Chondrocyte (in vitro differentiated cells): ENCODE measurements at regions not wholly inside any gene's neighbourhood (a gene's known extent, or its start where the extent isn't known, plus 50 kb on each side); places are given as distances from the start of the nearest gene placed in this dataset.

Experiments
- DNase-seq: peaks from one replicate; pipeline ENCODE4 v3.0.0; 2021; ENCODE audit warnings: mixed read lengths, low spot score
- H3K27ac Mint-ChIP-seq: one replicate; pipeline ENCODE4 v1.8.0; 2021; ENCODE audit warnings: mild to moderate bottlenecking, moderate library complexity, mixed read lengths; ENCODE audit not compliant: unreplicated experiment
- H3K27me3 Mint-ChIP-seq: 2 replicates; pipeline ENCODE4 v1.8.0; 2021; ENCODE audit warnings: low read depth, mixed read lengths
- H3K36me3 Mint-ChIP-seq: 2 replicates; pipeline ENCODE4 v1.8.0; 2021; ENCODE audit warnings: low read depth, mixed read lengths
- H3K4me1 Mint-ChIP-seq: 2 replicates; pipeline ENCODE4 v1.8.0; 2021; ENCODE audit warnings: low read depth, mild to moderate bottlenecking, mixed read lengths
- H3K4me3 Mint-ChIP-seq: one replicate; pipeline ENCODE4 v1.8.0; 2021; ENCODE audit warnings: mild to moderate bottlenecking, moderate library complexity, mixed read lengths; ENCODE audit not compliant: unreplicated experiment
- H3K9me3 Mint-ChIP-seq: 2 replicates; pipeline ENCODE4 v1.8.0; 2021; ENCODE audit warnings: low read depth, mixed read lengths
- CTCF ChIP-seq: fragments of 200-600 bp; sonication (generic); IDR thresholded peaks from 2 replicates; pipeline ENCODE4 v1.5.0; 2021; ENCODE audit warnings: antibody characterized with exemption, mild to moderate bottlenecking, moderate library complexity

- Mint-ChIP-seq H3K9me3 (no peaks in the 10 kb centered on the region), H3K36me3 (no peaks in the 10 kb centered on the region), H3K27ac (no peak overlapping the region), H3K27me3 (peaks cover 7% of the 10 kb centered on the region), H3K4me1 (peaks cover 3% of the 10 kb centered on the region), H3K4me3 (no peak overlapping the region)
- TF ChIP-seq CTCF = peak; percentile 31
- DNase-seq = no peak
Observed at GRCh38 chr1:168381850-168382249, 101.2 kb downstream of the TBX19 start.

GRCh38 chr1:168380945-168381344, 100.3 kb downstream of the TBX19 start:
- H3K27me3 Mint-ChIP-seq = peaks cover 7% of the 10 kb centered on the region
- H3K4me3 Mint-ChIP-seq = no peak overlapping the region
- H3K27ac Mint-ChIP-seq = no peak overlapping the region
- peaks cover 3% of the 10 kb centered on the region for H3K4me1 Mint-ChIP-seq
- DNase-seq = no peak
- H3K9me3 Mint-ChIP-seq = no peaks in the 10 kb centered on the region
- no peaks in the 10 kb centered on the region for H3K36me3 Mint-ChIP-seq
- no peak for TF ChIP-seq CTCF

GRCh38 chr1:168379104-168379860, 98.6 kb downstream of the TBX19 start:
- TF ChIP-seq CTCF = no peak
- no peak overlapping the region for H3K27ac Mint-ChIP-seq
- DNase-seq = no peak
- H3K4me1 Mint-ChIP-seq = peaks cover 3% of the 10 kb centered on the region
- no peaks in the 10 kb centered on the region for H3K36me3 Mint-ChIP-seq
- peaks cover 5% of the 10 kb centered on the region for H3K27me3 Mint-ChIP-seq
- no peak overlapping the region for H3K4me3 Mint-ChIP-seq
- H3K9me3 Mint-ChIP-seq = no peaks in the 10 kb centered on the region

GRCh38 chr1:168375566-168376300, 95.1 kb downstream of the TBX19 start:
- H3K4me3 Mint-ChIP-seq = no peak overlapping the region
- H3K27ac Mint-ChIP-seq = no peak overlapping the region
- no peaks in the 10 kb centered on the region for H3K36me3 Mint-ChIP-seq
- no peaks in the 10 kb centered on the region for H3K9me3 Mint-ChIP-seq
- H3K27me3 Mint-ChIP-seq = no peaks in the 10 kb centered on the region
- peaks cover 3% of the 10 kb centered on the region for H3K4me1 Mint-ChIP-seq
- no peak for TF ChIP-seq CTCF
- DNase-seq = no peak

- Mint-ChIP-seq H3K9me3 (no peaks in the 10 kb centered on the region), H3K4me3 (no peak overlapping the region), H3K36me3 (no peaks in the 10 kb centered on the region), H3K27ac (no peak overlapping the region), H3K4me1 (peaks cover 3% of the 10 kb centered on the region), H3K27me3 (no peaks in the 10 kb centered on the region)
- no peak for TF ChIP-seq CTCF
- DNase-seq = no peak
Observed at GRCh38 chr1:168374566-168374965, 93.9 kb downstream of the TBX19 start.
